IPS-20b (cell line): ENCODE measurements at regions not wholly inside any gene's neighbourhood (a gene's known extent, or its start where the extent isn't known, plus 50 kb on each side); places are given as distances from the start of the nearest gene placed in this dataset.

Experiments
- H3K27ac ChIP-seq: one replicate; pipeline ENCODE4 v1.5.1; 2013; ENCODE audit warnings: low read length
- H3K27me3 ChIP-seq: 2 replicates; pipeline ENCODE4 v1.6.1; 2013; ENCODE audit warnings: mild to moderate bottlenecking, low read length, inconsistent platforms; ENCODE audit not compliant: insufficient read depth
- H3K36me3 ChIP-seq: 2 replicates; pipeline ENCODE4 v1.6.1; 2013; ENCODE audit warnings: low read depth, mild to moderate bottlenecking, inconsistent platforms, low read length, moderate library complexity; ENCODE audit not compliant: insufficient read depth
- H3K4me1 ChIP-seq: 2 replicates; pipeline ENCODE4 v1.6.1; 2013; ENCODE audit warnings: mild to moderate bottlenecking, control low read depth, inconsistent platforms, low read length, moderate library complexity; ENCODE audit not compliant: insufficient read depth
- H3K4me3 ChIP-seq: 2 replicates; pipeline ENCODE4 v1.5.1; 2013; ENCODE audit warnings: mild to moderate bottlenecking, low read length, inconsistent platforms
- H3K9ac ChIP-seq: 2 replicates; pipeline ENCODE4 v1.6.1; 2013; ENCODE audit warnings: low read depth, mild to moderate bottlenecking, inconsistent platforms, low read length, moderate library complexity
- H3K9me3 ChIP-seq: 2 replicates; pipeline ENCODE4 v1.6.1; 2013; ENCODE audit warnings: mild to moderate bottlenecking, low read depth, low read length, inconsistent platforms; ENCODE audit not compliant: insufficient read depth

DNA sequence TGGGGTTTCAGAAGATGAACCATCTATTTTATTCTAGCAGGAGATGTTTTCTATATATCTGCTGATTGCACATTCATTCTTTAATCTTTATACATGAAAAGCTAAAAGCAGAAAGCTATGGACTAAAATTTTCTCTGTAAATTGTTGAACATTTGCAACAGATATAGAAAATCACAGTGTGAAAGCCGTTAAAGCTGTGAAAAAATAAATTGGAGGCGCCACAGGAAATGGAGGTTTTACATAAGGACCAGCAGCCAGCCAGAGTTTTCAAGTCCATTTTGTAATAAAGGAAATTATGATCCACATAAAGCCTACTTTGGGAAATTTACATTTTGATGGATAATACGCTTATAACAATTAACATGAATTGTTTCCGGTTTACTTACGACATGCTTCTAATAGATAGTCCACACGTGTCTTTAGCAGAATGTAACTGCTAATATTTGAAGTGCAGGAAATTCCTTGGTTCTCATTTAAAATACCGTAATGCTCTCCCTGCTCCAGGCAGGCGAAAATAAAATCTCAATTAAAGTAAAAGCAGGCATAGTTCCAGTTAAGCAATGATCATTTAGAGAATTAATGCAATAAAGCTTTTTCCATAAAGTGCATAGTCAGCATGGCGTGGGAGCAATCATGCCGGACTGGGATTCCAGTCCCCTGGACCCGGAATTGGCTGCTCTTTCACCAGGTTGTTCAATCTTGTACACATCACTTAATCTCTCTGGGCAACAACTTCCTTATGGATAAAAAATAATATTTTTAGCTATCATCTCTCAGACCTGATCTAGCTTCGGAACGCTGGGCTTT lies 445.4 kb downstream of the ZNF608 start:
- Histone ChIP-seq H3K27ac (no peak overlapping the region), H3K4me3 (no peak overlapping the region), H3K36me3 (no peaks in the 10 kb centered on the region), H3K9me3 (0 out of 2 replicates have a peak, but pooled peaks cover 3% of the 10 kb centered on the region), H3K27me3 (no peaks in the 10 kb centered on the region), H3K9ac (no peak overlapping the region), H3K4me1 (no peaks in the 10 kb centered on the region)

DNA sequence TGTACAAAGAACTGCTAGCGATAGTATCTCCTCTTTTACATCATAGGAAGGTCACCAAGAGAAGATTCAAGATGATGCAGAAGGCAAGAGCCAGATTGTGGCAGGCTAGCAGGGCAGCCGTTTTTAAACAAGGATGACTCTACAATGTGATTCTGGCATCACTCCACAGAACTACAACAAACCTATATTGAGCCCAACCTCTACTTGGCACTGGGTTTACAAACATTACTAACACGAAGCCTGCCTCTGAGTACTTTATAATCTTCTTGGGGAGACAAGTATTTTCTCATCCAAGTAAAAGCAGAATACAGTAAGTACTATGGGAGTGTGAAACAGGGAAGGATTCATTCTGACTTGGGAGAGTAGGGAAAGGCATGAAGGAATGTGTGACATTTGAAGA lies 448.6 kb downstream of the ZNF608 start:
- no peak overlapping the region for H3K9ac ChIP-seq
- H3K27me3 ChIP-seq = no peaks in the 10 kb centered on the region

DNA sequence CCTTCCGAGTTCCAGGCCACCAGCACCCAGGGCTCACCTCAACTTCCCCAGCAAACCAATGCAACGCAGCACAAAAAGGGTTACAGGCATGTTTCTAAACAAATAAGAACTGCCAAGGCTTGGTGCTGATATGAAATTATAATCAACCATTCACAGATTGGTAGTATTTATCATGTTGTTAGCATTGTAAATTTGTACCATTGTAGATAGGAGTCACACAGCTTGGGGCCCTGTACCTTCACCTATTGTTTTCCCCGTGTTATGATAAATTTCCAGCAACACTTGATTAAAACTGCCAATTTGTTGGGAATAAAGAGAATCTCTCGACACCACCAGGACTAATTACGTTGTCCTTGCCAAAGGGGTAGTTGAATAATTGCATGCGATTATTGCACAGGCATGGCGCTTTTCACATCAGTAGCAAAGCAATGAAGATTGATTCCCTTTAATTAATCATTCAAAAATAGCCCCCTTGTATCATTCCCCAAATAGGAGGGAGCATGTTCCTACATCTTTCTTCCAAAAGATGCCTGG lies 454.1 kb downstream of the ZNF608 start:
- no peak overlapping the region for H3K27ac ChIP-seq
- H3K36me3 ChIP-seq = no peaks in the 10 kb centered on the region
- no peak overlapping the region for H3K9ac ChIP-seq
- H3K27me3 ChIP-seq = no peaks in the 10 kb centered on the region
- H3K4me3 ChIP-seq = no peak overlapping the region
- H3K4me1 ChIP-seq = no peaks in the 10 kb centered on the region
- no peaks in the 10 kb centered on the region for H3K9me3 ChIP-seq

More for the DNA sequence above, 448.6 kb downstream of the ZNF608 start:
- Histone ChIP-seq H3K9me3 (no peaks in the 10 kb centered on the region), H3K36me3 (no peaks in the 10 kb centered on the region), H3K27ac (no peak overlapping the region), H3K4me1 (no peaks in the 10 kb centered on the region), H3K4me3 (no peak overlapping the region)

DNA sequence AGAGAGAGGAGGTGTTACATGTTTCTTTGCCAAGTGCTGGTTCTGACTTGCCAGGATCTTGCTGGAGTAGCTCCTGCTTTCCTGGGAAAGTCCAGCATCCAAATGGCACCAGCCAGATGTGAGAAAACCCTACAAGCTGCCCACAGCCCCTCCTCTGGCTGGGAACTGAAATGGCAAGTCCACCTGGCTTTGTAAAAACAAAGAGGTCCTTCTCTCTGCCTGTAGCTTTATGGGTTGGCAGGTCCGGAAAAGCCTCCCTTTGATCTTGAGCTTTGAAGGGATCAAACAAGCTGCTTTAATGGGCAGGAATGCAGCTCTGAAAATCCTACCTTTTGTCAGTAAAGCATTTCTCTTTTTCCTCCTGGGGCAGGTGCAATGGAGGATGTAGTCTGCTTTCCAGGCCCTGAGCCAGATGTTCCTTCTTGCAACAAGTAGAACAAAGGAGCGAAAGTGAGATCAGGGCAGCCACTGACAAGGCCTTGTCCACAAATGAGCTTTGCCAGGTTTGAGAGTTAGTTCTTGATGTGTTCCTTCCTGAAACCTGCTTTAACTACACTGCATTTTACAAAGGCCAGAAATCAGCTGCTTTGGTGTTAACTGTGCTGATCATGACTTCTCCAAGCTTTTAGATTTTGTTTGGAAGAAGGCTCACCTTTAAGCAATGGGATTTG lies 456.7 kb downstream of the ZNF608 start:
- Histone ChIP-seq H3K9ac (no peak overlapping the region), H3K9me3 (no peaks in the 10 kb centered on the region), H3K4me3 (no peak overlapping the region), H3K27ac (no peak overlapping the region), H3K36me3 (no peaks in the 10 kb centered on the region), H3K4me1 (no peaks in the 10 kb centered on the region), H3K27me3 (no peaks in the 10 kb centered on the region)

DNA sequence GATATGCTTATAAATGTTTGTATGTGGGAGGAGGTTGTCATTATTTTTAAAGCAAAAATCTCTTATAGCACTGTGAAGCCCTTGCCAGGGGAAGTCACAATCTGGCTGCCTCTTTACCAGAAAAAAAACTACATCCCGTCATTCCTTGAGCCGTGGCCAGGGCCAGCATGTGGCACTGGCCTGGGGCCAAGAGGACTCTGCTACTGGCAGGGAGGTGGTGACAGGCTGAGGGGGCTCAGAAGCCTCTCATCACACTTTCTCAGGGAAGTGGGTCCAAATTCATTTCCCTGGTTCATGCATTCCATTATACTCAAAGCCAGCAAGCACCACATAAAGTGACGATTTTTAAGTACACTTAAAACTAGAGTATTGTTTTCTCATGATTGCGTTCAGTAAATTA lies 457.3 kb downstream of the ZNF608 start:
- no peaks in the 10 kb centered on the region for H3K36me3 ChIP-seq
- no peak overlapping the region for H3K27ac ChIP-seq
- no peaks in the 10 kb centered on the region for H3K27me3 ChIP-seq
- H3K4me3 ChIP-seq = no peak overlapping the region
- H3K4me1 ChIP-seq = no peaks in the 10 kb centered on the region
- no peaks in the 10 kb centered on the region for H3K9me3 ChIP-seq
- H3K9ac ChIP-seq = no peak overlapping the region

DNA sequence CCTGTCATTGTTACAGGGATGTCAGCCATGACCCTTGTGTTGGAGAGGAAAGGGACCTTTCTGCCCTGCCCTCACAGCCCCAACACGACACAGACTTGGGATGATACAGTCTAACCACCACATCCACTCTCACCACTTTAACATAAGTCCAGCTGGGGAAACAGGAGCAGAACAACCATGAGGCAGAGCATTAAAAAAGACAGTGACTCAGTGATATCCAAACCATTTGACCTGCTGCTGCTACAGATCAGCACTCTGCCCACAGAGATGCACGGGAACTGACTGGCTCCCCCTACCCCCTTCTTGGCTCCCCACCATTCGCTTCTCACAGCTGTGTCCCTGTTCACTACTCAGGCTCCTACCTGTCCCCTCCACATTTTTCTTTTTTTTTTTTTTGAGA lies 458.6 kb downstream of the ZNF608 start:
- Histone ChIP-seq H3K27me3 (no peaks in the 10 kb centered on the region), H3K27ac (no peak overlapping the region), H3K4me1 (peaks cover 4% of the 10 kb centered on the region; the same call in 1 of the 2 replicates), H3K36me3 (no peaks in the 10 kb centered on the region), H3K4me3 (no peak overlapping the region), H3K9ac (no peak overlapping the region), H3K9me3 (no peaks in the 10 kb centered on the region)

DNA sequence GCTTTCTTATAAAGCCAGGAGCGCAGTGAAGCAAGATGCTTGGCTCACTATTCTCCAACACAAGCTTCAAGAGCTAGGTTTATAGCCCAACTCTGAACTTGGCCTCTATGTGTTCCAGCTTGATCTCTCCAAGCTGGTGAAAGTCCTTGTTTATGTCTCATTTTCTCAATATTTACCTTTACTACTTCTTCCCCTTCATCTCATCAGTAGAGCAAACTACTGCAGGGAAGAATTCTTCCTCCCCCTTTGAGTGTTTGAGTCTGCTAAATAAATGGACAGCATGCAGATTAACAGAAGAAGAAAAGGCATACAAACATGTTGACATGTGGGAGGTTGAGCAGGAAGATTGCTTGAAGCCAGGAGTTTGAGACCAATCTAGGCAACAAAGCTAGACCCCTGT lies 460.7 kb downstream of the ZNF608 start:
- no peak overlapping the region for H3K27ac ChIP-seq
- H3K36me3 ChIP-seq = no peaks in the 10 kb centered on the region
- no peaks in the 10 kb centered on the region for H3K27me3 ChIP-seq
- H3K9me3 ChIP-seq = no peaks in the 10 kb centered on the region
- H3K4me1 ChIP-seq = peaks cover 4% of the 10 kb centered on the region; the same call in 1 of the 2 replicates
- no peak overlapping the region for H3K4me3 ChIP-seq
- no peak overlapping the region for H3K9ac ChIP-seq

DNA sequence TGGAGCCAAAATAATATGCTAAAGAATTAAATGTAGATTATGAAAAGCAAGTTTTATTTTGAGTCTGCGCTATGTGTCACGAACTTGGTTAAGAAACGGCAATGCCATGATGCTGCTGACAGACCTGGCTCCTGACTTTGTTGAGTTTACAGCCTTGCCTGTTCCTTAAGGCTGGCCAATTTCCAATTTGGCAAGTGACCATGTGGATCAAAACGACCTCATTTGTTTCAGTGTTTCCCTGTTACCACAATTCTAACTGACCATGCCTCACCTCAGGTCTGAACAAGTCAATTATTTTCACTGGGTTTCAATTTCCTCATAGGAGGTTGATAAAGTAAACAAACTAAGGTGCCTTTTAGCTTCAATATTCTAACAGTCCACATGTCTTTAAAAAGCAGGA lies 461.4 kb downstream of the ZNF608 start:
- Histone ChIP-seq H3K9me3 (no peaks in the 10 kb centered on the region), H3K27ac (no peak overlapping the region), H3K9ac (no peak overlapping the region), H3K4me1 (peaks cover 4% of the 10 kb centered on the region; the same call in 1 of the 2 replicates), H3K27me3 (no peaks in the 10 kb centered on the region), H3K36me3 (no peaks in the 10 kb centered on the region), H3K4me3 (no peak overlapping the region)

DNA sequence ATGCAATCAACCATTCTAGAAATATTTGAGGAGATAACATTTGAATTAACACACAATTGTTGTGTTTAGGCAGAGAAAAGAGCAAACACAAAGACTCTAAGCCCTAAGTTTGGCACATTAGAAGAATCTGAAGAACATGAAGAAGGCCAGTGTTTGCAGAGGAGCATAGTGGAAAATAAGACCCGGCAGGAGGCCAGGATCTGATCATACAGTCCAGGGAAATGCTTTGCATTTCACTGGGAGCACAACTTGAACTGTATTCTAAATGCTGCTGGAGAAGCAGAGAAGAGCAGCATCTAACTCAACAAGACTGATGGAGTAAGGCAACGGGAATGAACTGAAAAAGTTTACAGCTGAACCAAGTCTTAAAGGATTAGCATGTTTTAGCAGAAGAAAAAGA lies 463.4 kb downstream of the ZNF608 start:
- Histone ChIP-seq H3K9ac (no peak overlapping the region), H3K27me3 (no peaks in the 10 kb centered on the region), H3K9me3 (no peaks in the 10 kb centered on the region), H3K36me3 (no peaks in the 10 kb centered on the region), H3K4me3 (no peak overlapping the region), H3K4me1 (peaks cover 4% of the 10 kb centered on the region; the same call in 1 of the 2 replicates), H3K27ac (no peak overlapping the region)

DNA sequence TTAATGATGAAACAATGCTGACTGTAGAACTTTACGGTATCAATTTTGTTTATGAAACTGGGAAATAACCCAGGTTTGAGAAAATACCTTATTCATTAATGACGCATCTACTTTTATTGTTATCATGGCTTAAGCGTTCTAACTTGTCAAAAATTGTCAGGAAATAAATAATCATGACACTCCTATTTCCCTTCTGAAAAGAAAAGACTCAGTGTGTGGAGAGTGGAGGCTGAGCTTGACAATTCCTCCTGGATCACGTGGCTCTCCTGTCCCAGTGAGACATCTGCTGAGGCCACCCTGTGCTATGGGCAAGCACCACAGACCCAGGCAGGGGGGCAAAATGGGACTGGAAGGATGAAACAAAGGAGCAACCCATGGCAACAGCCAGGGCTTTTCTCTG lies 466.4 kb downstream of the ZNF608 start:
- no peaks in the 10 kb centered on the region for H3K27me3 ChIP-seq
- H3K36me3 ChIP-seq = no peaks in the 10 kb centered on the region
- no peak overlapping the region for H3K9ac ChIP-seq
- H3K9me3 ChIP-seq = no peaks in the 10 kb centered on the region
- no peak overlapping the region for H3K27ac ChIP-seq
- peaks cover 4% of the 10 kb centered on the region; the same call in 1 of the 2 replicates for H3K4me1 ChIP-seq
- H3K4me3 ChIP-seq = no peak overlapping the region

DNA sequence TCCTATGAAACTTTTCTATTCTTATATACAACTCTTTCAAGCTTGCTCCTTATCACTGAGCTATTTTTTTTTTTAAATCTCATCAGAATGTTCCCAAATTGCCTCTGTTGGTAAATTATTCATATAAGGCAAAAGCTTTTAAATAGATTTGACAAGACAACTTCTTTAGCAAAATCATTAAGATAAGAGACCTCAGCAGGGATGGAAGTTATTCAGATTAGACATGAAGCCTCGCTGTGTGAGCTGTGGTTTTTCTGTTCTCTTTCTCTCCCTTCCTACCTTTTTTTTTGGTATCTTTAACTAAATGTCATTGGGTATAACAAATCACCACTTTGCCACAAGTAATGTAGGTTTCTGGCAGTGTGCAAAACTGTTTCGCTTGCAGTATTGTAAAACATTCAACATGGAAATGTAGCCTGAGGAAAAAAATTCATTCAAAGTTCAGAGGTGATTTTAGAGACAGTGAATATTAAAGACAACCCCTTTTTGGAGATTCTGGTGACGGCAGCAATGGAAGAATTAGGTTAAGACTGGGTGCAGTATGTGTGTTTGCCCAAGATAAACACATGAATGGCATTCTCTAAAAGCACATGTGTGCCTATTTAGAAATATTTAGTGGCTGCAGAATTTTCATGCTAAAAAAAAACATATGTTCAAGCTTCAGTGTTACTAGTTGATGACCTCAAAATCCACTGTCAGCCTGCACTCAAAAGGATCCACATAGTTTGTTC lies 467.1 kb downstream of the ZNF608 start:
- H3K4me1 ChIP-seq = peaks cover 4% of the 10 kb centered on the region; the same call in 1 of the 2 replicates
- no peak overlapping the region for H3K9ac ChIP-seq
- no peaks in the 10 kb centered on the region for H3K27me3 ChIP-seq
- no peak overlapping the region for H3K27ac ChIP-seq
- H3K4me3 ChIP-seq = no peak overlapping the region
- H3K36me3 ChIP-seq = no peaks in the 10 kb centered on the region
- no peaks in the 10 kb centered on the region for H3K9me3 ChIP-seq
